GM18873 (cell line): ENCODE measurements at regions not wholly inside any gene's neighbourhood (a gene's known extent, or its start where the extent isn't known, plus 50 kb on each side); places are given as distances from the start of the nearest gene placed in this dataset.

ENCODE experiments used
- ATAC-seq: cut with Tn5 transposase; IDR thresholded peaks from one replicate; pipeline ENCODE4 v1.9.1; 2021; ENCODE audit warnings: mild to moderate bottlenecking, moderate library complexity, moderate number of reproducible peaks; ENCODE audit not compliant: unreplicated experiment, low FRiP score

DNA sequence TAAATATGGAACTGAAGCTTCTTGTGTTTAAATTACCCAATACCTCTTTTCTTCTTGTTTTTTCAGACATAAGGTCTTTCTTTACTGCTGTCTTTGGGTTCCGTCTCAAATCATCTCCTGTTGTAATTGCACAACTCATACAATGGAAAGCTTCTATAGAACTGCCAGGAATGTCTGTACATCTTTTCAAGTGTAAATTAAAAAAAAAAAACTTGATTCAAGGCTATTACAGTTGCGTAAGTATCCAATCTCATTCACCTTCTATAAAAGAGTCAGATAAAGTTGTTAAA lies 243.5 kb downstream of the ICE1 start:
- ATAC-seq, result no peak

GRCh38 chr5:5665225-5666075 lies 243.0 kb downstream of the ICE1 start:
- no peak for ATAC-seq

DNA sequence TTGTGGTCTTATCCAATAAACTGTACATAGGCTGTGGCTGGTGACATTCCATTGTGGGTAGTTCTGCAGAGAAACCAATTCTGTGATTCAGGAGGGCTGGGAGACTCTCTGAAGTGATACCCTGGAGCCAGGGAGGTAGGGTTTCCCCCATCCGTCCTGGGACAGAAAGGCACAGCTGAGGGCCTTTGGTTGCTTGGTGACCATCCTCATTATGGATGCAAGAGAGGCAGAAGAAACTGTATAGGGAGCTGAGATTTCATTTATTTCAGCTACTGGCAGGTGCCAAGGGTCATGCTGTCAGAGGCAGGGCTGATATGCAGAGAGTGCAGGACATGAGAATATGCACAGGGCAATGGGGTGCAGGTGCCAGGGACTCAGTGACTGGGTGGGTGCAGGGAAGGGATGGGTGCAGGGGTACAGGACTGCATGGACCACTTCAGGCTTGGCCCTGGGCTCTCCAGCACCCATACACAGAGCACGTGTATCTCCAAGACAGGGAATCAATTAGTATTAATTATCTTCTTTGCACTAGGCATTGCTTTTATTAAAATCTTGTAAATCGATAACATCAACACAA lies 236.5 kb downstream of the ICE1 start:
- no peak for ATAC-seq

DNA sequence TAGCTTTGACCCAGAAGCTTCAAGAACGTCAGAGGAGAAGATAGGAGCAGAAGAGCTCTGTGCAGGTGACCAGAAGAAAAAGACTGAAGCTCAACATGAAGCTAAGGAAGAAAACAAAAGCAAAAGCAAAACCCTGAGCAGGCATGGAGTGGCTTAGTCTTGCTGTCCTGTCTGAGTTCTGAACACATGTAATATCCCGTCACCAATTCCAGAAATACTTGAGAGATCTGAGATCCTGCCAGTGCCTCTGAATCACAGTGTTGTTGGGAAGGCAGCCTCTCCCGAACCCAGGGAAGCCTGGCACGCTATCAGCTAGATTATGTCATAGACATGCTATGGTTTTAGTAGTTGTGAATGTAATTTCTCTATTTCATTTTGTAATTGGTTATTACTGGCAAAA lies 235.7 kb downstream of the ICE1 start:
- no peak for ATAC-seq

DNA sequence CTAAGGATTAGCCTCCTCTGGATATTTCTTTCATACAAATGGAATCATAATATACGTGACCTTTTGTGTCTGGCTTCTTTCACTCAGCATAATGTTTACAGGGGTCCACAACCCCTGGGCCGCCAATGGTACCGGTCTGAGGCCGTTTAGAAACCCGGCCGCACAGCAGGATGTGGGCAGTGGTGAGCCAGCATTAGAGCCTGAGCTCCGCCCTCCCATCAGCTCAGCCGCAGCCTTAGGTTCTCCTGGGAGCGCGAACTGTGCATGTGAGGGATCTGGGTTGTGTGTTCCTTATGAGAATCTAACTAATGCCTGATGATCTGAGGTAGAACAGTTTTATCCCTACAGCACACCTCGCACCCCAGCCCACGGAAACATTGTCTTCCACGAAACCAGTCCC lies 229.7 kb downstream of the ICE1 start:
- ATAC-seq, result no peak

DNA sequence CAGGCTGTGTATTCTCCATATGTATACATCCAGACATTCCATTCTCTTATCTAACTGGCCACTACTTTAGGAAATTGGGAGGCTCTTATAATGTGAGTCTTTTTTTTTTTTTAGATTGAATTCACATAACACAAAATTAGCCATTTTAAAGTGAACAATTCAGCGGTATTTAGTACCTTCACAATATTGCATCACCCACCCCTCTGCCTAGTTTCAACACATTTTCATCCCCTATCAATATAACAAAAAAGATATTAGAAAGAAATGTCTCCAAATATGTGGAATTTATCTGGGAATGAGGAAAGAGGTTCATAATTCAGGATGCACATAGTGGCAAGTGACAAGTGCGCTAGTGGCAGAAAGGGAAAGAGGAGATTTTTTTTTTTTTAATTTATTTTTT lies 228.5 kb downstream of the ICE1 start:
- ATAC-seq, result no peak

DNA sequence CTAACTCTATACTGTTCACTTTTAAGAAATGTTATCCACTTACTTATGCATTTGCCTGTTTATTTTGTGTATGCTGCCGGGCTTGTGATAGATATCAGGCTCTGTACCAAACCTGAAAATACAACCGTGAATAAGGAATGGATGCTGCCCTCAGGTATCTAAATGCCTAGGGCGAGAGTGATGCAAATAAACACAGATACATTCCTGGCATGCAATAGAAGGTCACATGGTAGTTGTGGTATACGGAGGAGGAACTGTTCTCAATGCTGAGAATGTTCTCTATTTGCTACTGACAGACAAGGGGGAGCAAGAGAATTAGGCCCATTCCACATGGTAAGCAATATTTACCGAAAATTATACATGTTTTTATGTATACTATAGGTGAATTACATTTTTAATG lies 227.8 kb downstream of the ICE1 start:
- no peak for ATAC-seq

GRCh38 chr5:5649641-5650040 lies 227.2 kb downstream of the ICE1 start:
- ATAC-seq, result no peak

DNA sequence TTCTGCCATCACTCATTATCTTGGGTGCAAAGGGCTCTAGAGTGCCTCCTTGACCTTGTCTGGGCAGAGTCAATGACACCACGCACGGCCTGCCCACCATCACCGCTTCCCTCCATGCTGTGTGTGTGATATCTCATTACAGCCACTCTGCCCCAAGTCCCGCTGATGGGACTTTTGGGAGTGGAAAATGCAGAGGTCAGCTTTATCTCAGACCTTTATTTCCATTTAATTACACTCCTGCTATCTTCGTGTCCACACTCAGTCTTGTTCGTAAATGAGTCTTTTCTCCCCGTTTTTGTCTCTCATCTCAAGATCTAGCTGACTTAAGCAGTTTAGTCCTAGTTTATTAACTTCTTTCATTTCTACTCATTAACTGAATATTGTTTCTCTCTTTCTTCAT lies 226.2 kb downstream of the ICE1 start:
- no peak for ATAC-seq

GRCh38 chr5:5645891-5646290 lies 223.4 kb downstream of the ICE1 start:
- ATAC-seq, result no peak

DNA sequence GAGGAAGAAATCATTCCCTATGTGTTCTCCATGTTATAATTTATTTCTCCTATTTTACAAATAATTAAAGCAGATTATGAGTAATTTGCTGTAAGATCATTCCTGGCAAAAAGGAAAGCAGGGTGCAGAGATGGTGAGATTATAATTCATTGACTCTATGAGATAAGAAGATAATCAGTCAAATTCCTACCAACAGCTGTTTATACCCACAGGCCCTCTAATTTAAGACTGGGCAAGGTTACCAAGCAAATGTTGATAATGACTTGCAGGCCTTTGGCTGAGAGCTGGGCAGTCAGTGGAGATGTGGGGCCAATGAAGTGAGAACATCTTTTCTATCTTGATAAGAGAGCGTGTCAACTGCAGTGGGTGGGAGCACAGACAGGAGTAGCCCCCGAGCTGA lies 222.7 kb downstream of the ICE1 start:
- ATAC-seq, result no peak

DNA sequence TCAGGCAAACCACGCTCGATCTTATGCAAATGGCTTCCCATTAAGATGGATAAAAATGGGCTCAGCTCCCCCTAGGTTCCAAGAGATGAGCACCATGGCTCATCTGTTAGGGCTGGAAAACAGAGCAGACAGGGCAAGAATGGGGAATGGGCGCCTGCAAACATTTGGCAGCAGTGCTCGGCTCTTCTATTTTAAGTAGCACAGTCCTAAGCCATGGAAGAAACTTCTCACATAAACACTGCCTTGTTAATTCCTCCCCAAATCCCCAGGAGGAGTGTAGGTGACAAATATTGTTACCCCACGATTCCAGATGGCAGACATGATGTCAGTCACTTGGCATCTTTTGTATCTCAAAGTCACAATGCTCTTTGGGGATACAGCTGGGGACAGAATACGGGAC lies 221.8 kb downstream of the ICE1 start:
- no peak for ATAC-seq

- no peak for ATAC-seq
Observed at GRCh38 chr5:5643481-5643880, 221.0 kb downstream of the ICE1 start.

- no peak for ATAC-seq
Observed at GRCh38 chr5:5638211-5638610, 215.7 kb downstream of the ICE1 start.

DNA sequence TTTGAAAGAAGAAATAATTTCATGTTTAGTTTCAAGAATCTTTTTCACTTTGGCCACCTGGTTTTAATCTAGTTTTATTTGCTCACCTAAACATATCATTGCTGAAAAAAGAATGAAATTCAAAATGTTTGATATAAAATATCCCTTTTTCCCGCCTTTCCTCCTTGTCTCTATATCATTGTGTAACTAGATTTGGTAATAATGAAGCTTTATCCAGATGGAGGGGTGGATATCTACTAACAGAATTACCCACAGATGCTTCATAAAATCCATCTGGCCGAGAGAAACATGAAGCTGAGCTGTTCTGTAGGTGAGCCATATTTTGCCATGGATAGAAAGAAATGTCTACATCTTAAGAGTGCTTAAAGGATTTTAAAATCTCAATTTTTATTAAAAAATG lies 214.7 kb downstream of the ICE1 start:
- ATAC-seq, result no peak

DNA sequence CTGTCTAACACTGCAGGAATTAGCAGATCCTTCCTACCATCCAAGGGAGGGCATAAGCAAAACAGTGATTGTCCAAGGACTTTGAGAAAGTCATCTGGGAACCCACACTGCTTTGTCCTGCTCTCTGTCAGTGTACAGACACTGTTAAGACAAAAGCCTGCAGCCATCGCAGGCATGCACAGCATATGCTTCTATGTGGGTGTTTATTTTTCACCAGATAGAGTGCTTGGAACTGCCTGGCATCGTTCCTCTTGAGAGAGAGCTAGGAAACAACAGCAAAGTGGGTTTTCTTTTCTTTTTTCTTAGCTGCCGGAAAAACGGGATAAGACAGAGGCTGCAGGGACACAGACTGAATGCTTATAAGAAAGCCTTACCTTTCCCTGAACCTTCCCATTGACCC lies 212.3 kb downstream of the ICE1 start:
- no peak for ATAC-seq

- no peak for ATAC-seq
Observed at GRCh38 chr5:5633579-5633978, 211.1 kb downstream of the ICE1 start.

DNA sequence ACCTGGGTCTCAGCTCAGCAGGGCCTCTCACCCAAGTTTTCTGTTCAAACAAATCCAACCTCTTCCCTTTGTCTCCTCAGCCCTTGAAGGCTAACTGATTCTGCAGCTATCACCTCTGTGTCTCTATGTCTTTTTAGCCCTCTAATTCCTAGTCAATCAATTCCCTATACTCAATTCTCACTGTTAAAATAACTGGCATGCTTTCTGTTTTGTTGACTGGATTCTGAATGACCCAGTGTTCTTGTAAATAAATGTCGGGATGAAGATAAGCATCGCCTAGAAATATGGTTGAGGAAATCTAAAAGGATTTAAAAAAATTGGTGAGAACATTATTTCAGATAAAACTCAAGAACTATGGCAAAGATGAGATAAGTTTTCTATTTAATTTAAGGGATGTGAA lies 210.2 kb downstream of the ICE1 start:
- ATAC-seq, result no peak

DNA sequence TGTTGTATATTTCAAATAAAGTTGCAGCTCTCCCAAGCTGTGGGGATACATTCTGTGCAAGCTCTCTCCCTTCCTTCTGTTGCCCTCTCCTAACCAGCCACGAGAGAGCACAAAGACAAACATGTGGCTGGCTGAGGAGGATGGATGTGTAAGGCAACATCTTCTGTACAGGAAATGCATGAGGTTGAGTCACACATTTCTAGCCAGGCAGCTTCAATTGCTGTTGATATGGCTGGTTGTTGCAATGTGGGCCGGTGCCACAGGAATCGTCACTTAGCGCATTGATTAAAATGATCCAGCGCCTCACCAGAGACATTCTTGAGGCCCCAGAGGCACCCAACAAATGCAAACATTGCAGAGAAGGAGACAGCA lies 207.1 kb downstream of the ICE1 start:
- no peak for ATAC-seq

DNA sequence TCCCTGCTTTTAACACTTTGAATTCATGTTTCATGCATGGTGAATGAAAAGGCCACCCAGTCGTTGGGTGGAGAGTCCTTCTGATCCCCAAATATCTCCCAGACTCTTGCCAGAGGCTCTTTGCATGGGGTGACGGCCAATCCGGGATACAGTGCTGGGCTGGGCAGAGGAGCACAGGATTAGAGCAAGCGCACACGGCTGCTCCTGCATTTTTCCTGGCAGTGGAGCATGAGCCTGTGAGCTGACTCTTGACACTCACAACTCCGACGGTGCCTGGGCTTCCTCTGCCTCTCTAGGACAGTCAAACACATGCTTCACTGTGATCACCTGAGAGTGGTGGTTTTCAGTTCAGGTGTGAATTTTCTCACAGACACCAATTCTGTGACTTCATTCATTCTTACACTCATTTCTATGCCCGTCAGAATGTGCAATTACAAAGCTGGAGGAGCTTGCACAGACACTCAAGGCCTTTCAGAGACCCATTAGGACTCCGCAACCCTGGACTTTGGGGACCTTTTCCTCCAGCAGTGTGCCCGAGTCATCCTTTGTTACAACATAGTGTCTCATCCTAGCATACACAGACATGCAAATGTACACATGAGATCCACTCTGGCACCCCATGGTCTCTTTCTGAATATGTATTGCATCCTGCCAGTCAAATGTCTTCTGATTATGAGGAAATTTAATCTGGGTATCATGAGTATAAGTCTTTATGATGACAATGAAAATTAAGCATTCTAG lies 206.6 kb downstream of the ICE1 start:
- no peak for ATAC-seq

GRCh38 chr5:5626412-5626811 lies 203.9 kb downstream of the ICE1 start:
- ATAC-seq, result no peak

- no peak for ATAC-seq
Observed at GRCh38 chr5:5625491-5625890, 203.0 kb downstream of the ICE1 start.
